ENCODE measurements at regions not wholly inside any gene's neighbourhood (a gene's known extent, or its start where the extent isn't known, plus 50 kb on each side); places are given as distances from the start of the nearest gene placed in this dataset.

DNA sequence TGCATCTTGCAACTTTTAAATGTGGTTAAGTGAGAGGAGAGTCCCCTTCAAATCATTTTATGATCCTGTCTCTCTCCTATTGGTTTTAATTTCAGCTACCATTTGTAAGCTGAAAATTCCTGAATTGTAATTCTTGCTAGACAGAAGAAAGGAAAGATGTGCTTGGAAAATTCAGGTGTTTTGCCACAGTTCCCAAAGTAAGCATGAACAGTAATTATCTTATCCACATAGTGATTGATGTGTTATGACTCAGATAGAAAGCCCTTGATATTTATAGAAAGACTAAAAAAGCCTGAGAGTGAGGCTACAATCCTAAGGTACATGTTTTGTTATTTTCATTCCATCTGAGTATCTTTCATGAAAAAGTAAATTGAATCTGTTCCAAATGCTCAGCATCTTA is 492.5 kb downstream of the MAT2B start:
- Histone ChIP-seq H3K27ac (no peak overlapping the region), H3K4me3 (no peak overlapping the region), H3K36me3 (no peaks in the 10 kb centered on the region), H3K9me3 (no peaks in the 10 kb centered on the region), H3K27me3 (no peaks in the 10 kb centered on the region), H3K4me1 (no peaks in the 10 kb centered on the region)
- DNase-seq (ENCODE audit: low spot score): no peak
- TF ChIP-seq, protein P1, sequence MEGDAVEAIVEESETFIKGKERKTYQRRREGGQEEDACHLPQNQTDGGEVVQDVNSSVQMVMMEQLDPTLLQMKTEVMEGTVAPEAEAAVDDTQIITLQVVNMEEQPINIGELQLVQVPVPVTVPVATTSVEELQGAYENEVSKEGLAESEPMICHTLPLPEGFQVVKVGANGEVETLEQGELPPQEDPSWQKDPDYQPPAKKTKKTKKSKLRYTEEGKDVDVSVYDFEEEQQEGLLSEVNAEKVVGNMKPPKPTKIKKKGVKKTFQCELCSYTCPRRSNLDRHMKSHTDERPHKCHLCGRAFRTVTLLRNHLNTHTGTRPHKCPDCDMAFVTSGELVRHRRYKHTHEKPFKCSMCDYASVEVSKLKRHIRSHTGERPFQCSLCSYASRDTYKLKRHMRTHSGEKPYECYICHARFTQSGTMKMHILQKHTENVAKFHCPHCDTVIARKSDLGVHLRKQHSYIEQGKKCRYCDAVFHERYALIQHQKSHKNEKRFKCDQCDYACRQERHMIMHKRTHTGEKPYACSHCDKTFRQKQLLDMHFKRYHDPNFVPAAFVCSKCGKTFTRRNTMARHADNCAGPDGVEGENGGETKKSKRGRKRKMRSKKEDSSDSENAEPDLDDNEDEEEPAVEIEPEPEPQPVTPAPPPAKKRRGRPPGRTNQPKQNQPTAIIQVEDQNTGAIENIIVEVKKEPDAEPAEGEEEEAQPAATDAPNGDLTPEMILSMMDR (IDR thresholded peaks at IDR 0.05): no peak

DNA sequence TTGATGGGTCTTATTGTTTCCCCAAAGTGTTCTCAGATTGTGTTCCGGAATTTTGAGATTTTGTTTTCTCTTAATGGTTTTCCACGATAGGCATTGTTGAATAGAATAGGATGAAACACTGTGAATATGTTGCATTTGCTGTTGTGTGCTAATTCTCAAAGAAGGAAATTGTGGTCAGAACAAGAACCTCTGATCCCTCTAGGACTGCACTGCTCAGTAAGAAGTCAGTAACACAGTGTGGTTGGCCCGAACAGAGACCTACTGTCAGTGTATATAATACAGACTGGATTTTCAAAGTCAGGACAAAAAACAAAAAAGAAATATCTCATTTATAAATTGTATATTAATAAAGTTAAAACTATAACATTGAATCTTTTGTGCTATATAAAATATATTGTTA is 494.8 kb downstream of the MAT2B start:
- Histone ChIP-seq H3K9me3 (no peaks in the 10 kb centered on the region), H3K27ac (no peak overlapping the region), H3K4me1 (no peaks in the 10 kb centered on the region), H3K27me3 (no peaks in the 10 kb centered on the region), H3K36me3 (no peaks in the 10 kb centered on the region), H3K4me3 (no peak overlapping the region)
- TF ChIP-seq, protein P1 (IDR thresholded peaks at IDR 0.05): no peak
- no peak for DNase-seq (ENCODE audit: low spot score)

DNA sequence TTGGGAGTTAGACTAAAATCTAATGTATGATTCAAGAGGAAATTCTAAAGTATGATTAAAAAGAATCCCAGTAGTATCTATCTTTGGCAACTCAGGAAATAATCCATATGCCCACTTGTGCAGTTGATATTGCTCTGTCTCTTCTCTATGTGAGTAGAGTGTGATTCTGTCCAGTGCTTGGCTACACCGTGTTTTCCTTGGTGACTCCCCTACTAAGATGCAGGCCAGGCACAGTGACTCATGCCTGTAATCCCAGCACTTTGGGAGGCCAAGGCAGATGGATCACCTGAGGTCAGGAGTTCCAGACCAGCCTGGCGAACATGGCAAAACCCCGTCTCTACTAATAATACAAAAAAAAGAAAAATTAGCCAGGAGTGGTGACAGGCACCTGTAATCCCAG is 495.4 kb downstream of the MAT2B start:
- no peak for DNase-seq (ENCODE audit: low spot score)
- no peak overlapping the region for H3K4me3 ChIP-seq
- H3K4me1 ChIP-seq: no peaks in the 10 kb centered on the region
- H3K36me3 ChIP-seq: no peaks in the 10 kb centered on the region
- TF ChIP-seq, protein P1 (IDR thresholded peaks at IDR 0.05): no peak
- no peak overlapping the region for H3K27ac ChIP-seq
- no peaks in the 10 kb centered on the region for H3K27me3 ChIP-seq
- no peaks in the 10 kb centered on the region for H3K9me3 ChIP-seq

DNA sequence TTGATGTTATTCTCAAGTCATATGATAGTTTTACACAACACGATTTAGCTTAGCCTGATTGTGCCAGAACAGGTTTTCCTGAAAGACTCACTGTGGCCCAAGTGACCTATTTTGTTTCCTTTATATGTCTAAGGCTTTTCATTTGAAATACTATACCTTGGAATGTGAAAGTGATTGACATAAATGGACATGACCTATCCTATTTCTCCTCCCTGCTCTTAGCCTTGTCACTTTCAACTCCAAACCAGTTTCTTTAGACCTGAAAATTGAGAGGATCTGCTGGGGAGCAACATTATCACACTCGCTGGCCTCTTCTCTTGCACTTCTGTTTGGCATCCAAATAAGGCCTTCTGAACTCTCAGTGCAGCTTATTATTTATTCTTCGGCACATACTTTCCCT is 496.8 kb downstream of the MAT2B start:
- Histone ChIP-seq H3K27me3 (no peaks in the 10 kb centered on the region), H3K4me1 (no peaks in the 10 kb centered on the region), H3K9me3 (no peaks in the 10 kb centered on the region), H3K4me3 (no peak overlapping the region), H3K36me3 (no peaks in the 10 kb centered on the region), H3K27ac (no peak overlapping the region)
- TF ChIP-seq, protein P1 (IDR thresholded peaks at IDR 0.05): no peak
- no peak for DNase-seq (ENCODE audit: low spot score)

DNA sequence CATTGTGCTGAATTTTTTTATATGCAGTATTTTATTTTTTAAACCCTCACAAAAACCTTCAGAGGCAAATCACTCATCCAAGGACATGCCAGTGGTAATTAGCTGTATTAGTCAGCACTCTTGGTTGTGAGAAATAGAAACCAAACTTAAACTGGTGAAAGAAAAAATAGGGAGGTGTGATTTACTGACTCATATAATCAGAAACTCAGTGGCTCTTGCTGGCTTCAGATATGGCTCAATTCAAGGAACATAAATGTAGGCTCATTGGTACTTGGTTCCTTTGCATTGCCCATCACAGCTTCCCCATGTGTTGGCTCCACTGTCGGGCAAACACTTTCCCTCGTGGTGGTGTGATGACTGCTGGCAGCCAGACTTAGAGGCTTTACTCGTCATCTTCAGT is 497.2 kb downstream of the MAT2B start:
- H3K9me3 ChIP-seq: no peaks in the 10 kb centered on the region
- DNase-seq (ENCODE audit: low spot score): no peak
- H3K27me3 ChIP-seq: no peaks in the 10 kb centered on the region
- H3K4me1 ChIP-seq: no peaks in the 10 kb centered on the region
- H3K27ac ChIP-seq: no peak overlapping the region
- H3K4me3 ChIP-seq: no peak overlapping the region
- no peaks in the 10 kb centered on the region for H3K36me3 ChIP-seq
- TF ChIP-seq, protein P1 (IDR thresholded peaks at IDR 0.05): no peak

DNA sequence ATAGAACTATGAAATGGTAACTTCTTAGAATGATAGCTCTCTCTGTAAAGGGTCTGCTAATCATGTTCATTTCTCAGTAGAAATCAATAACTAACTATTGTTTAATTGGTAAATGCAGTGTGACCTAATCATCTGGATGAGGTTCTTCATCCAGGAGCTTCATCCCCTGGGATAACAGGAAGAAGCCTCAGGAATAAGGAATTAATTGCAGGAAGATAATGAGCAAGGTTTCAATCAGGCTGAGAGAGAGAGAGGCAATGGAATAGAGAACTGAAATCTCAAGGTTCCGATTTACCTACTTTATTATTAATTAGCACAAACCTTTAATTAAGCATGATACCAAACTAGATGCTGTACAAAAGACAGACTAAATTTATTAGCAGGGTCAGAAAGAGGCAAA is 499.7 kb downstream of the MAT2B start:
- Histone ChIP-seq H3K4me3 (no peak overlapping the region), H3K4me1 (no peaks in the 10 kb centered on the region), H3K27me3 (no peaks in the 10 kb centered on the region), H3K36me3 (no peaks in the 10 kb centered on the region), H3K27ac (no peak overlapping the region), H3K9me3 (no peaks in the 10 kb centered on the region)
- no peak for DNase-seq (ENCODE audit: low spot score)
- TF ChIP-seq, protein P1 (IDR thresholded peaks at IDR 0.05): no peak
